Thymus (tissue), 11 donors: ENCODE measurements at regions not wholly inside any gene's neighbourhood (a gene's known extent, or its start where the extent isn't known, plus 50 kb on each side); places are given as distances from the start of the nearest gene placed in this dataset.

Experiments used
- DNase-seq, 9 donors: peaks; one replicate each; pipeline ENCODE4 v3.0.0-alpha.2; 2013; ENCODE audit warnings: low spot score in 9 of 9, low read depth in 6 of 9, missing footprints in 1 of 9
- H3K27ac ChIP-seq, 2 donors: one replicate each; pipeline ENCODE4 v1.5.1; 2013; ENCODE audit warnings: control low read depth in 1 of 2, low read depth in 1 of 2, low read length in 1 of 2, mild to moderate bottlenecking in 1 of 2, moderate library complexity in 1 of 2
- H3K27me3 ChIP-seq, 2 donors: one replicate each; pipeline ENCODE4 v1.5.1; 2013; ENCODE audit warnings: low read length in 1 of 2; ENCODE audit not compliant: control insufficient read depth in 2 of 2, insufficient read depth in 1 of 2
- H3K36me3 ChIP-seq, 2 donors: one replicate each; pipeline ENCODE4 v1.5.1; 2013; ENCODE audit warnings: low read length in 1 of 2, mild to moderate bottlenecking in 1 of 2, moderate library complexity in 1 of 2; ENCODE audit not compliant: control insufficient read depth in 2 of 2, insufficient read depth in 2 of 2
- H3K4me1 ChIP-seq, 2 donors: one replicate each; pipeline ENCODE4 v1.5.1; 2013; ENCODE audit warnings: low read length in 2 of 2; ENCODE audit not compliant: control insufficient read depth in 2 of 2, insufficient read depth in 2 of 2
- H3K4me3 ChIP-seq, 2 donors: one replicate each; pipeline ENCODE4 v1.5.1; 2013; ENCODE audit warnings: low read length in 2 of 2, control low read depth in 1 of 2, mild to moderate bottlenecking in 1 of 2
- H3K9me3 ChIP-seq, 2 donors: one replicate each; pipeline ENCODE4 v1.5.1; 2013; ENCODE audit warnings: low read length in 1 of 2, mild to moderate bottlenecking in 1 of 2; ENCODE audit not compliant: control insufficient read depth in 2 of 2, insufficient read depth in 1 of 2
- WGBS: extraction: QIAGEN DNeasy Blood & Tissue Kit; methylation state at CpG from one replicate; pipeline ENCODE4 v1.1.7; 2013; 5-methylcytosine and 5-hydroxymethylcytosine counted together
- donor health status: healthy.

DNA sequence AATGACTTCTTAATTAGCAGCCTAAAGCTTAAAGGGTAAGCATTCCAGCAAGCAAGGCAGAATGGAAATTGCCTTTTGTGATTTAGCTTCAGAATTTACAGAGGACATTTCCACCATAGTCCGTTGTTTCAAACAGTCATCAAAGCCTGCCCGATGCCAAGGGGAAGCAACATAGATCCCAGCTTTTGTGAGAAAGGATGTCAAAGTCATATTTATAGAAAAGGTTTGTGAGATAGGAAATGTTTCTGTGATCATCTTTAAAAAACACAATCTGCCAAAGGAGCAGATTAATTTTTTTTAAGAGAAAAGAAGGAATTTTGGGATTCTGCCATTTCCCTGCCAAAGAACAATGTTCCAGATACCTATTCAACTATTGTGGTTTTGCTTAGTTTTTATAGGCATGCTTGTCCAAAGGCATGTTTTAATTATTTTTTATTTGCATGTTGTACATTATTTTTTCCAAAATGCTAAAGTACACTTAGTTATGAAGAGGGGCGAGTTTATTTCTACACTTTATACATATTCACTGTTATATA, 346.9 kb downstream of the ZNF608 start:
- no peak for DNase-seq
- Histone ChIP-seq H3K9me3 (no peaks in the 10 kb centered on the region), H3K27ac (no peak overlapping the region), H3K4me1 (no peaks in the 10 kb centered on the region), H3K27me3 (no peaks in the 10 kb centered on the region), H3K36me3 (no peaks in the 10 kb centered on the region), H3K4me3 (no peak overlapping the region)
- 83% methylated on average over 3 of the region's 3 CpGs for WGBS

DNA sequence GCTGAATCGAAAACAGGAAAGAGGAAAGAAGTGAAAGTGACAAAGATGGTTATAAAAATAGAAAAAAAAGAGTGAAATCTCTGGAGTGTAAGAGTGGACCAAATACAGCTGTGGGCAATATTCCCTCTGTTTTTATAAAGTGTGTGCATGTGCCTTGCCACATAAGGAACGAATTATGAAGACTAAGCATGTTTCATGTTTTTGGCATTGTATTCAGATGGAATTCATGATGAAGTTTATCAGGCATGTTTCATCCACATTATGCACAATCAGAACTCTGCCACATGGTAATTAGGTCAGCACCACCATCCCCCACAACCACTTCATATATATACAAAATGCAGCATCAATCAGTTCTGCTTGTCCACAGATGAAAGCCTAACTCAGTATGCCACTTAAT, 348.0 kb downstream of the ZNF608 start:
- Histone ChIP-seq H3K9me3 (no peaks in the 10 kb centered on the region), H3K36me3 (no peaks in the 10 kb centered on the region), H3K4me1 (no peaks in the 10 kb centered on the region), H3K4me3 (no peak overlapping the region), H3K27ac (no peak overlapping the region), H3K27me3 (no peaks in the 10 kb centered on the region)
- DNase-seq, result no peak
- 55% methylated on average over 2 of the region's 2 CpGs for WGBS

DNA sequence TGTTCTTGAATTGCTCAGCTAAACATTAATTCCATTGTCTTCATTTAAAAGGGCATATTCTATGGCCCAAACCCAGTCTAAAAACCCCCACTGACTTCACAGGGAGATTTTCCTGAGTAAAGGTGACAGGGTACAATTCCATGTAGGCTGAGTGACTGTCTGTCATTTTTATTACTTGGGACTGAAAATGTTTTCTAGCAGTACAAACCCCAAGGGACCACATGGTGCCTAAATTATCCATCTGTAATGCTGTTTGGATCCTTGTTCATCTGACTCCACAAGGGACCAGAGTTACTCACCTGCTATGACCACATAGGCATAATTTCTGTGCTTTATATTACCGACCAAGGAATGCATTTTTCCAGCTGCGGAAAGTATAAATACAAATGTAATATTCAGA, 349.1 kb downstream of the ZNF608 start:
- 96% methylated on average over 2 of the region's 2 CpGs for WGBS
- Histone ChIP-seq H3K4me1 (no peaks in the 10 kb centered on the region), H3K27me3 (no peaks in the 10 kb centered on the region), H3K4me3 (no peak overlapping the region), H3K9me3 (no peaks in the 10 kb centered on the region), H3K27ac (no peak overlapping the region), H3K36me3 (no peaks in the 10 kb centered on the region)
- DNase-seq, result no peak

DNA sequence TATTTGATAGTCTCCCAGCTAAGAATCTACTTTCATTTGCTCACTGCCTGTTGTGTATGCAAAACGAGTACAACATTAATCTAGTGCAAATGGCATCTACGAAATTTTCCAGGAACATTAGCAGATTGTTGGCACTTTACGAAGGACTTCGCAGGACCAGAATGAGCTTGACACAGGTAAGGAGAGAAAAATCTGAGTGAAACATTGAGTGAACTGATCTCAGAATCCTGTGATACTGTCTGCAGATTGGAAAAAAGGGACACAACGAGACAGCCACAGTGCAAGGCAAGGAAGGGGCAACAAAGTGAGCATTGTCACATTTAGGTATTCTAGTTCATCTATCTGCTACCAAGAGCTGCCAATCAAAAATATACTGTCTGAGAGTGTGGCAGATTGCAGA, 350.5 kb downstream of the ZNF608 start:
- H3K27ac ChIP-seq, result no peak overlapping the region
- no peaks in the 10 kb centered on the region for H3K36me3 ChIP-seq
- no peaks in the 10 kb centered on the region for H3K4me1 ChIP-seq
- H3K27me3 ChIP-seq, result no peaks in the 10 kb centered on the region
- no peaks in the 10 kb centered on the region for H3K9me3 ChIP-seq
- H3K4me3 ChIP-seq, result no peak overlapping the region
- no peak for DNase-seq
- WGBS, result 94% methylated on average over 5 of the region's 5 CpGs

DNA sequence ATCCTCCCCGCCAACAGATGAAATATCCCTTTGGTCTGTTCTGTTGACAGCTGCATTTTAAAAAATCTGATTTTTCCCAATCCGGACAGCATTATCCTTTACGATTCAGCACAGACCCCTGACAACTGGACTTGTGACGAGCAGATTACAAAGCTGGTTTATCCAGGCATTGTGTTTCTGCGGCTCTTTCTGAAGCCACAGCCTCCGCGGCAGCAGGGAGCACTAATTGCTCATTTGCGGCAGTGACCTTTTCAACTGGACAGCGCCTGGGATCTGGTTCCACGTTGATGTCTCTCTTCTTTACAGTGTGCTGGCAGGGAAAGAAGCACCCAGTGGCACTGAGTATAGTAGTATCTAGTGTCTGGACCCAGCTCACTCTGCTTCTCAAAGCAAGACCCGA, 351.2 kb downstream of the ZNF608 start:
- Histone ChIP-seq H3K4me1 (no peaks in the 10 kb centered on the region), H3K4me3 (no peak overlapping the region), H3K36me3 (no peaks in the 10 kb centered on the region), H3K27me3 (no peaks in the 10 kb centered on the region), H3K27ac (no peak overlapping the region), H3K9me3 (no peaks in the 10 kb centered on the region)
- WGBS, result 87% methylated on average over 11 of the region's 11 CpGs
- no peak for DNase-seq

DNA sequence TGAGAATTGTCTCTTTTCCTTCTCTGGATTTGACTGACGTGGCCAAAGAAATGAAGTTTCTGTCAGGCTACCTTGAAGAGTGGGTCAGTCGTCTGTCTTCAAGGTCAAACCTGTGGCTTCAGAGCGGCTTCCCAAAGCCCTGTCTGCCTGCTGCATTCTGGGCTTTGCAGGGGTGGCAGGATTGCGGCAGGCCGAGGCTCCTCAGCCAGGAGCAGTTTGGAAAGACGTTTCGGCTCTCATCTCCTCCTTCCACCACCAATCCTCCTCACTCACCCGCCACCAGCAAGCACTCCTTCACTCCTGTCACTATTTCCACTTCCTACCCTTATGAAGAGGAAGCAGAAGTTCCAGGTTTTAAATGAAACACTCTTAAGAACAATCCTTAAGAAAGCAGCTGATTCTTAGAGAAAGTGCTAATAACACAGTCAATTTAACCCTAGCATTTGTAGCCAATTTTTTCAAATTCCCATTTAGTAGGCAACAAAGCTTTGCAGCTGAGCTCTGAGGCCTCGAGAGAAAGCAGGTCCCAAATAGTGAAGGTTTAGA, 351.7 kb downstream of the ZNF608 start:
- no peak for DNase-seq
- Histone ChIP-seq H3K9me3 (no peaks in the 10 kb centered on the region), H3K27ac (no peak overlapping the region), H3K4me3 (no peak overlapping the region), H3K4me1 (no peaks in the 10 kb centered on the region), H3K36me3 (no peaks in the 10 kb centered on the region), H3K27me3 (no peaks in the 10 kb centered on the region)
- WGBS, result 94% methylated on average over 9 of the region's 9 CpGs

DNA sequence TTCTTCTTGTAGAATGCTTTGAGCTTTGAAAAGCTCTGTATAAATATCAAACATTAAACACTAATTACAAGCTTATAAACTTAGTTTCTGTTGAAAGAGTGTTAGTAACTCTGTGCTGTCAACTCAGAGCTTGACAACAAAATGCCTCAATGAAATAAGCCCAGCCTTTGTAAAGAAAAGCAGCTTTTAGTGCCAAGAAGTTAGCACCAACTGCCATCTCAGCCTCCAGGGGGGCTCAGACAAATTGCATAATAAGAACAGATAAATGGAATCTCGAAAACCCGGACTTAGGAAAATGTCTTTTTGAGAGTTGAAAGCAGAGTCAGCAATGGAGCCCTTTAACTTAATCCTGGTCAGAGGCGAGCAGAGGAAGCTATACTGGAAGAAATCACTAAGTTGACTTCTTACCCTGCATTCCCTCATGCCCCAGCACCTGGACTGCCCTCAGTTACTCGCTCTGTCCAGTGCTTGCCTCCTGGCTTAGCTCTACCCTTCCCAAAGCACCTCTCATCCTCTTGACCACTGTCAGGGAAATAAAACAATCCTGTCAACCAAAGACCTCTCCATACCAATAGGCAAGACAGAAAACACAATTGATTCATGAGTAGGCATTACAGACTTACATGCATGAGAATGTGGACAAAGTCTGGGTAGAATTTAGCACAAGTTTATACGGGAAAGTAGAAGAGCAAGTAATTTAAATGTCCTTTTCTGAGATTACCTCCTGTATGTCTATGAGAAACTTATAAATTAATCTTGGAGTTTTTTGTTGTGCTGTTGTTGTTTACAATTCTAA, 352.7 kb downstream of the ZNF608 start:
- 95% methylated on average over 5 of the region's 5 CpGs for WGBS

DNA sequence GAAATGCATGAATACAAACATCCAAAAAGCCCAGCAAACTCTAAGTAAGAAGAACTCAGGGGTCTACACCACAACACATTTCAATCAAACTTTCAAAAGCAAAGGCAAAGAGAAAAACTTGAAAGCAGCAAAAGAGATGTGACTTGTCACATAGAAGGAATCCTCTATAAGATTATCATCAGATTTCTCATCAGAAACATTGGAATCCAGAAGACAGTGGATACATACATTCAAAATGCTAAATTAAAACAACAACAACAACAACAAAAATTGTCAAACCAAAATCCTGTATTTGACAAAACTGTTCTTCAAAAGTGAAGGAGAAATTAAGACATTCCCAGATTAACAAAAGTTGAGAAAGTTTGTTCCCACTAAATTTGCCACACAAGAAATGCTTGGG, 362.7 kb downstream of the ZNF608 start:
- Histone ChIP-seq H3K4me3 (no peak overlapping the region), H3K27me3 (no peaks in the 10 kb centered on the region), H3K4me1 (no peaks in the 10 kb centered on the region), H3K36me3 (no peaks in the 10 kb centered on the region), H3K27ac (no peak overlapping the region), H3K9me3 (peaks cover 0 to 2% of the 10 kb centered on the region in 2 donors)
- no peak for DNase-seq

More for the DNA sequence above, 352.7 kb downstream of the ZNF608 start:
- Histone ChIP-seq H3K4me3 (no peak overlapping the region), H3K27me3 (no peaks in the 10 kb centered on the region), H3K4me1 (no peaks in the 10 kb centered on the region), H3K9me3 (no peaks in the 10 kb centered on the region), H3K27ac (no peak overlapping the region), H3K36me3 (no peaks in the 10 kb centered on the region)
- no peak for DNase-seq

DNA sequence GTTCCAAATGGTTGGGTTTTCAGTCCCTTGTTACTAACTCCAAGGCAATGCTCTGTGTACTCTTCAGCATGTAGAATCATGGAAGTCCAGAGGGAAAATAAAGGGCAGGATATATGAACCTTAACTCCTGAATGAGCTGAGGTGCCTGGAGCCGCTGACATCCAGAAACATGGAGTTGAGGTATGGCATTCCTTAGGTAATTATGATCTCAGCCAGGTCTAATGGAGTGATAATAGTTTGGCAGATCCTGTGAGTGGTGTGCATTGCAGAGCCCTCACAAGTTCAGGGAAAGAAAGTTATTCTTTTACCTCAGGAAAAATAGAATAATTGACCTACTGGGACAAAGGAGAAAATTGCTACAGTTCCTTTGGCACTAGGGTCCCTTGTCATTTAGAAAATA, 369.1 kb downstream of the ZNF608 start:
- H3K4me1 ChIP-seq, result no peaks in the 10 kb centered on the region

More for the DNA sequence above, 369.1 kb downstream of the ZNF608 start:
- H3K4me3 ChIP-seq, result no peak overlapping the region
- no peak for DNase-seq
- H3K36me3 ChIP-seq, result no peaks in the 10 kb centered on the region
- H3K27me3 ChIP-seq, result no peaks in the 10 kb centered on the region
- H3K9me3 ChIP-seq, result no peaks in the 10 kb centered on the region
- WGBS, result 94% methylated on average over 1 of the region's 1 CpG
- no peak overlapping the region for H3K27ac ChIP-seq
